HG02763 (cell line): ENCODE measurements at regions not wholly inside any gene's neighbourhood (a gene's known extent, or its start where the extent isn't known, plus 50 kb on each side); places are given as distances from the start of the nearest gene placed in this dataset.

Source experiments
- ATAC-seq: cut with Tn5 transposase; IDR thresholded peaks from one replicate; pipeline ENCODE4 v1.9.1; 2021; ENCODE audit warnings: mild to moderate bottlenecking, moderate library complexity; ENCODE audit not compliant: unreplicated experiment

- no peak for ATAC-seq
Observed at GRCh38 chr21:38942748-38943211, 137.1 kb downstream of the ETS2 start.

- ATAC-seq = no peak
Observed at GRCh38 chr21:38938769-38939168, 133.0 kb downstream of the ETS2 start.

GRCh38 chr21:38938343-38938742 is 132.6 kb downstream of the ETS2 start:
- no peak for ATAC-seq

- ATAC-seq = no peak
Observed at GRCh38 chr21:38937844-38938243, 132.1 kb downstream of the ETS2 start.

- no peak for ATAC-seq
Observed at GRCh38 chr21:38937286-38937790, 131.6 kb downstream of the ETS2 start.

- ATAC-seq = no peak
Observed at GRCh38 chr21:38936240-38936639, 130.5 kb downstream of the ETS2 start.

- ATAC-seq = no peak
Observed at GRCh38 chr21:38933731-38934130, 128.0 kb downstream of the ETS2 start.

- ATAC-seq = no peak
Observed at GRCh38 chr21:38931291-38931690, 125.6 kb downstream of the ETS2 start.

GRCh38 chr21:38930853-38931252 is 125.1 kb downstream of the ETS2 start:
- no peak for ATAC-seq

GRCh38 chr21:38930066-38930465 is 124.3 kb downstream of the ETS2 start:
- ATAC-seq = no peak

GRCh38 chr21:38929652-38930051 is 123.9 kb downstream of the ETS2 start:
- ATAC-seq = no peak

GRCh38 chr21:38929142-38929541 is 123.4 kb downstream of the ETS2 start:
- ATAC-seq = no peak

GRCh38 chr21:38927776-38928175 is 122.0 kb downstream of the ETS2 start:
- no peak for ATAC-seq

- no peak for ATAC-seq
Observed at GRCh38 chr21:38925923-38926322, 120.2 kb downstream of the ETS2 start.

GRCh38 chr21:38925478-38925877 is 119.7 kb downstream of the ETS2 start:
- ATAC-seq = no peak

- ATAC-seq = no peak
Observed at GRCh38 chr21:38924954-38925353, 119.2 kb downstream of the ETS2 start.

GRCh38 chr21:38923429-38923828 is 117.7 kb downstream of the ETS2 start:
- no peak for ATAC-seq

GRCh38 chr21:38922474-38923235 is 116.9 kb downstream of the ETS2 start:
- no peak for ATAC-seq

GRCh38 chr21:38921511-38922251 is 116.0 kb downstream of the ETS2 start:
- ATAC-seq = no peak

GRCh38 chr21:38920631-38921398 is 115.1 kb downstream of the ETS2 start:
- ATAC-seq = no peak

- ATAC-seq = no peak
Observed at GRCh38 chr21:38918607-38919346, 113.0 kb downstream of the ETS2 start.
